ENCODE measurements at regions not wholly inside any gene's neighbourhood (a gene's known extent, or its start where the extent isn't known, plus 50 kb on each side); places are given as distances from the start of the nearest gene placed in this dataset.

DNA sequence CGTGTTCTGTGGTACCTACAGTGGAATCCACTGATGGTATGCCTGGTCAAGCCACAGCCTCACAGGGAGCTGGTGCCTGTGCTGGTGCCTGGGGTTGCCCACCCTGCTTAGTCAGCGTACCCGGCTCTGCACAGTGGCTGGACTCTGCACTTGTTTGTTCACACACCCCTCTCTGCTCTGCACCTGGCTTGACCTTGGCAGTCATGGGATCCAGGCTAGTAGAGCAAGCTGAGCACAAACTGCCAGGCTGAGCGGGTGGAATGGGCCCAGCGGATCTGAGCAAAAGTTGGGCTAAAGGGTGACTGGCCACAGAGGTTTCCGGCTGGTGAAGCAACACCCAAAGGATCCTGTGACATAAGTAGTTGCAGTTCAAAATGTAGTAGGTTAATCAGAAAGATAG, 163.5 kb downstream of the CDH19 start:
- no peak overlapping the region for H2AFZ ChIP-seq (ENCODE audit: low read length)
- intact Hi-C loops (cut with micrococcal nuclease; ENCODE audit: unreplicated experiment), result loop anchor here (5.0 kb wide), 1 partner anchor 52 kb away; no protein-coding TSS in a partner anchor
- no peaks in the 10 kb centered on the region for H4K20me1 ChIP-seq (ENCODE audit: insufficient read depth, low read length)
- H3K4me3 ChIP-seq (replicated peaks in 1 of 3; ENCODE audit: insufficient read depth in 1 of 3, low read depth in 2 of 3, low read length in 3 of 3), result peak overlapping the region in 1 of 3 experiments; percentile 3; a peak in 1 of 6 replicates
- H3K4me2 ChIP-seq (ENCODE audit: low read depth, low read length), result peak overlapping the region; percentile 36
- no TSS peak for BruUV-seq (replicated peaks)
- H3K79me2 ChIP-seq (ENCODE audit: insufficient read depth, low read length), result no peaks in the 10 kb centered on the region
- no peaks in the 10 kb centered on the region for H3K9me3 ChIP-seq (ENCODE audit: low read length)
- DNase-seq (ENCODE audit: low spot score) (peak; percentile 88), ATAC-seq (peak; percentile 100), FAIRE-seq (peak; percentile 79)
- H3K9ac ChIP-seq (ENCODE audit: insufficient read depth, low read depth, low read length), result no peak overlapping the region
- no peaks in the 10 kb centered on the region for H3K27me3 ChIP-seq (ENCODE audit: control insufficient read depth in 1 of 2, insufficient read depth in 2 of 2, low read length in 2 of 2)
- H3K4me1 ChIP-seq (ENCODE audit: insufficient read depth, low read length), result peaks cover 17% of the 10 kb centered on the region
- no peaks in the 10 kb centered on the region for H3K36me3 ChIP-seq (replicated peaks in 1 of 2; ENCODE audit: control insufficient read depth in 1 of 2, insufficient read depth in 2 of 2, low read length in 2 of 2)
- POLR2A ChIA-PET, result no interaction called here
- CTCF ChIA-PET (ENCODE audit: low intra/inter-chr PET ratio, low total read pairs), result no interaction called here
- peak overlapping the region; percentile 16 for H3K27ac ChIP-seq (ENCODE audit: extremely low read length, insufficient read depth, low read length)
- WGBS (ENCODE audit: low lambda C conversion rate), result 0% methylated on average over 3 of the region's 6 CpGs
- in situ Hi-C loops (cut with HindIII; ENCODE audit: extremely low pct_ligation_motif_present, low pct_unique_long_range_greater_than_20kb), result no loop called here
- TF ChIP-seq, protein P1, sequence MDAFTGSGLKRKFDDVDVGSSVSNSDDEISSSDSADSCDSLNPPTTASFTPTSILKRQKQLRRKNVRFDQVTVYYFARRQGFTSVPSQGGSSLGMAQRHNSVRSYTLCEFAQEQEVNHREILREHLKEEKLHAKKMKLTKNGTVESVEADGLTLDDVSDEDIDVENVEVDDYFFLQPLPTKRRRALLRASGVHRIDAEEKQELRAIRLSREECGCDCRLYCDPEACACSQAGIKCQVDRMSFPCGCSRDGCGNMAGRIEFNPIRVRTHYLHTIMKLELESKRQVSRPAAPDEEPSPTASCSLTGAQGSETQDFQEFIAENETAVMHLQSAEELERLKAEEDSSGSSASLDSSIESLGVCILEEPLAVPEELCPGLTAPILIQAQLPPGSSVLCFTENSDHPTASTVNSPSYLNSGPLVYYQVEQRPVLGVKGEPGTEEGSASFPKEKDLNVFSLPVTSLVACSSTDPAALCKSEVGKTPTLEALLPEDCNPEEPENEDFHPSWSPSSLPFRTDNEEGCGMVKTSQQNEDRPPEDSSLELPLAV (CRISPR knock-in tag; conservative IDR thresholded peaks at IDR 0.05; ENCODE audit: low read depth), result no peak
- TF ChIP-seq HNRNPH1 (optimal IDR thresholded peaks at IDR 0.05; ENCODE audit: low read depth, low read length) (no peak), FOXK1 (CRISPR knock-in tag; IDR thresholded peaks at IDR 0.05; ENCODE audit: borderline replicate concordance, low read depth) (peak; percentile 38; the same call in 1 of the 2 replicates), ZNF235 (CRISPR knock-in tag; IDR thresholded peaks at IDR 0.05; ENCODE audit: borderline replicate concordance) (no peak), RELA (CRISPR knock-in tag; IDR thresholded peaks at IDR 0.05) (no peak), RARA (CRISPR knock-in tag; IDR thresholded peaks at IDR 0.05) (peak; percentile 93), GATAD2A (CRISPR knock-in tag; IDR thresholded peaks at IDR 0.05) (peak; percentile 69), FOSL1 (CRISPR knock-in tag; IDR thresholded peaks at IDR 0.05; ENCODE audit: borderline replicate concordance) (no peak; the same call in 1 of the 2 replicates), ZFP36L1 (CRISPR knock-in tag; IDR thresholded peaks at IDR 0.05) (peak; percentile 21; the same call in 1 of the 2 replicates), PHF21A (CRISPR knock-in tag; IDR thresholded peaks at IDR 0.05) (0 out of 2 replicates have a peak, but pooled peaks have one; percentile 44), RARG (CRISPR knock-in tag; IDR thresholded peaks at IDR 0.05; ENCODE audit: low read depth) (no peak), ZNF816 (CRISPR knock-in tag; IDR thresholded peaks at IDR 0.05; ENCODE audit: borderline replicate concordance) (no peak), ASH2L (IDR thresholded peaks at IDR 0.05; ENCODE audit: insufficient read length, low read depth, low read length) (peak; percentile 33), ZNF329 (CRISPR knock-in tag; IDR thresholded peaks at IDR 0.05; ENCODE audit: low read depth) (no peak), MTF1 (CRISPR knock-in tag; IDR thresholded peaks at IDR 0.05) (no peak), FOXJ3 (CRISPR knock-in tag; IDR thresholded peaks at IDR 0.05; ENCODE audit: borderline replicate concordance) (no peak), NR2F1 (CRISPR knock-in tag; IDR thresholded peaks at IDR 0.05) (peak in 1 of 2 experiments; percentile 52; a peak in 1 of 4 replicates)
- TF ChIP-seq, protein P2, sequence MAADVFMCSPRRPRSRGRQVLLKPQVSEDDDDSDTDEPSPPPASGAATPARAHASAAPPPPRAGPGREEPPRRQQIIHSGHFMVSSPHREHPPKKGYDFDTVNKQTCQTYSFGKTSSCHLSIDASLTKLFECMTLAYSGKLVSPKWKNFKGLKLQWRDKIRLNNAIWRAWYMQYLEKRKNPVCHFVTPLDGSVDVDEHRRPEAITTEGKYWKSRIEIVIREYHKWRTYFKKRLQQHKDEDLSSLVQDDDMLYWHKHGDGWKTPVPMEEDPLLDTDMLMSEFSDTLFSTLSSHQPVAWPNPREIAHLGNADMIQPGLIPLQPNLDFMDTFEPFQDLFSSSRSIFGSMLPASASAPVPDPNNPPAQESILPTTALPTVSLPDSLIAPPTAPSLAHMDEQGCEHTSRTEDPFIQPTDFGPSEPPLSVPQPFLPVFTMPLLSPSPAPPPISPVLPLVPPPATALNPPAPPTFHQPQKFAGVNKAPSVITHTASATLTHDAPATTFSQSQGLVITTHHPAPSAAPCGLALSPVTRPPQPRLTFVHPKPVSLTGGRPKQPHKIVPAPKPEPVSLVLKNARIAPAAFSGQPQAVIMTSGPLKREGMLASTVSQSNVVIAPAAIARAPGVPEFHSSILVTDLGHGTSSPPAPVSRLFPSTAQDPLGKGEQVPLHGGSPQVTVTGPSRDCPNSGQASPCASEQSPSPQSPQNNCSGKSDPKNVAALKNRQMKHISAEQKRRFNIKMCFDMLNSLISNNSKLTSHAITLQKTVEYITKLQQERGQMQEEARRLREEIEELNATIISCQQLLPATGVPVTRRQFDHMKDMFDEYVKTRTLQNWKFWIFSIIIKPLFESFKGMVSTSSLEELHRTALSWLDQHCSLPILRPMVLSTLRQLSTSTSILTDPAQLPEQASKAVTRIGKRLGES (CRISPR knock-in tag; IDR thresholded peaks at IDR 0.05; ENCODE audit: borderline replicate concordance), result no peak
- TF ChIP-seq, protein P3, sequence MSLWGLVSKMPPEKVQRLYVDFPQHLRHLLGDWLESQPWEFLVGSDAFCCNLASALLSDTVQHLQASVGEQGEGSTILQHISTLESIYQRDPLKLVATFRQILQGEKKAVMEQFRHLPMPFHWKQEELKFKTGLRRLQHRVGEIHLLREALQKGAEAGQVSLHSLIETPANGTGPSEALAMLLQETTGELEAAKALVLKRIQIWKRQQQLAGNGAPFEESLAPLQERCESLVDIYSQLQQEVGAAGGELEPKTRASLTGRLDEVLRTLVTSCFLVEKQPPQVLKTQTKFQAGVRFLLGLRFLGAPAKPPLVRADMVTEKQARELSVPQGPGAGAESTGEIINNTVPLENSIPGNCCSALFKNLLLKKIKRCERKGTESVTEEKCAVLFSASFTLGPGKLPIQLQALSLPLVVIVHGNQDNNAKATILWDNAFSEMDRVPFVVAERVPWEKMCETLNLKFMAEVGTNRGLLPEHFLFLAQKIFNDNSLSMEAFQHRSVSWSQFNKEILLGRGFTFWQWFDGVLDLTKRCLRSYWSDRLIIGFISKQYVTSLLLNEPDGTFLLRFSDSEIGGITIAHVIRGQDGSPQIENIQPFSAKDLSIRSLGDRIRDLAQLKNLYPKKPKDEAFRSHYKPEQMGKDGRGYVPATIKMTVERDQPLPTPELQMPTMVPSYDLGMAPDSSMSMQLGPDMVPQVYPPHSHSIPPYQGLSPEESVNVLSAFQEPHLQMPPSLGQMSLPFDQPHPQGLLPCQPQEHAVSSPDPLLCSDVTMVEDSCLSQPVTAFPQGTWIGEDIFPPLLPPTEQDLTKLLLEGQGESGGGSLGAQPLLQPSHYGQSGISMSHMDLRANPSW (CRISPR knock-in tag; IDR thresholded peaks at IDR 0.05; ENCODE audit: borderline replicate concordance), result no peak
